HG02852 (cell line): ENCODE measurements at regions not wholly inside any gene's neighbourhood (a gene's known extent, or its start where the extent isn't known, plus 50 kb on each side); places are given as distances from the start of the nearest gene placed in this dataset.
A peak's percentile ranks its signal among the peaks of the same experiment; 100 is the strongest.

Experiments used
- ATAC-seq: cut with Tn5 transposase; IDR thresholded peaks from one replicate; pipeline ENCODE4 v1.9.1; 2021; ENCODE audit warnings: mild to moderate bottlenecking, moderate library complexity; ENCODE audit not compliant: unreplicated experiment

- no peak for ATAC-seq
These were observed 202.3 kb downstream of the KIF21A start for GRCh38 chr12:39240587-39240986.

- no peak for ATAC-seq
These were observed 203.1 kb downstream of the KIF21A start for GRCh38 chr12:39239490-39240486.

- no peak for ATAC-seq
These were observed 205.9 kb downstream of the KIF21A start for GRCh38 chr12:39237004-39237403.

GRCh38 chr12:39235990-39236767 lies 206.7 kb downstream of the KIF21A start:
- ATAC-seq, result no peak

- no peak for ATAC-seq
These were observed 212.8 kb downstream of the KIF21A start for GRCh38 chr12:39230086-39230485.

GRCh38 chr12:39227218-39227617 lies 215.7 kb downstream of the KIF21A start:
- no peak for ATAC-seq

GRCh38 chr12:39224971-39225370 lies 217.9 kb downstream of the KIF21A start:
- ATAC-seq, result no peak

- ATAC-seq, result no peak
These were observed 237.0 kb downstream of the KIF21A start for GRCh38 chr12:39205969-39206368.

- ATAC-seq, result no peak
These were observed 243.6 kb downstream of the KIF21A start for GRCh38 chr12:39199351-39199750.

GRCh38 chr12:39188689-39189088 lies 254.2 kb downstream of the KIF21A start:
- no peak for ATAC-seq

GRCh38 chr12:39186744-39187143 lies 256.2 kb downstream of the KIF21A start:
- ATAC-seq, result no peak

GRCh38 chr12:39178837-39179236 lies 264.1 kb downstream of the KIF21A start:
- no peak for ATAC-seq

- ATAC-seq, result no peak
These were observed 266.6 kb downstream of the KIF21A start for GRCh38 chr12:39176356-39176755.

GRCh38 chr12:39173726-39174125 lies 268.3 kb upstream of the CPNE8 start:
- ATAC-seq, result no peak

GRCh38 chr12:39165338-39165737 lies 259.9 kb upstream of the CPNE8 start:
- ATAC-seq, result no peak

- ATAC-seq, result no peak
These were observed 256.2 kb upstream of the CPNE8 start for GRCh38 chr12:39161465-39162085.

- ATAC-seq, result no peak
These were observed 252.4 kb upstream of the CPNE8 start for GRCh38 chr12:39157696-39158342.

GRCh38 chr12:39145175-39145999 lies 240.0 kb upstream of the CPNE8 start:
- ATAC-seq, result peak; percentile 75

GRCh38 chr12:39144613-39145061 lies 239.2 kb upstream of the CPNE8 start:
- ATAC-seq, result no peak

GRCh38 chr12:39138268-39138667 lies 232.9 kb upstream of the CPNE8 start:
- no peak for ATAC-seq
